ENCODE measurements at regions not wholly inside any gene's neighbourhood (a gene's known extent, or its start where the extent isn't known, plus 50 kb on each side); places are given as distances from the start of the nearest gene placed in this dataset.

GRCh38 chr10:75334720-75335119 lies 66.8 kb downstream of the ZNF503 start:
- TF ChIP-seq, protein P1, sequence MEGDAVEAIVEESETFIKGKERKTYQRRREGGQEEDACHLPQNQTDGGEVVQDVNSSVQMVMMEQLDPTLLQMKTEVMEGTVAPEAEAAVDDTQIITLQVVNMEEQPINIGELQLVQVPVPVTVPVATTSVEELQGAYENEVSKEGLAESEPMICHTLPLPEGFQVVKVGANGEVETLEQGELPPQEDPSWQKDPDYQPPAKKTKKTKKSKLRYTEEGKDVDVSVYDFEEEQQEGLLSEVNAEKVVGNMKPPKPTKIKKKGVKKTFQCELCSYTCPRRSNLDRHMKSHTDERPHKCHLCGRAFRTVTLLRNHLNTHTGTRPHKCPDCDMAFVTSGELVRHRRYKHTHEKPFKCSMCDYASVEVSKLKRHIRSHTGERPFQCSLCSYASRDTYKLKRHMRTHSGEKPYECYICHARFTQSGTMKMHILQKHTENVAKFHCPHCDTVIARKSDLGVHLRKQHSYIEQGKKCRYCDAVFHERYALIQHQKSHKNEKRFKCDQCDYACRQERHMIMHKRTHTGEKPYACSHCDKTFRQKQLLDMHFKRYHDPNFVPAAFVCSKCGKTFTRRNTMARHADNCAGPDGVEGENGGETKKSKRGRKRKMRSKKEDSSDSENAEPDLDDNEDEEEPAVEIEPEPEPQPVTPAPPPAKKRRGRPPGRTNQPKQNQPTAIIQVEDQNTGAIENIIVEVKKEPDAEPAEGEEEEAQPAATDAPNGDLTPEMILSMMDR (IDR thresholded peaks at IDR 0.05; ENCODE audit: insufficient read depth, low read length, poor library complexity, severe bottlenecking) = no peak
- DNase-seq (ENCODE audit: extremely low read depth, insufficient read length) = no peak
- Histone ChIP-seq H3K27me3 (replicated peaks; ENCODE audit: control insufficient read depth, insufficient read depth, low read length) (no peaks in the 10 kb centered on the region; the same call in 1 of the 2 replicates), H3K36me3 (ENCODE audit: control insufficient read depth, insufficient read depth, low read length) (no peaks in the 10 kb centered on the region), H3K4me3 (replicated peaks; ENCODE audit: low read depth, low read length) (no peak overlapping the region)

GRCh38 chr10:75332081-75332480 lies 69.5 kb downstream of the ZNF503 start:
- H3K27me3 ChIP-seq (replicated peaks; ENCODE audit: control insufficient read depth, insufficient read depth, low read length) = no peaks in the 10 kb centered on the region

GRCh38 chr10:75331081-75331480 lies 70.5 kb downstream of the ZNF503 start:
- no peak for DNase-seq (ENCODE audit: extremely low read depth, insufficient read length)
- H3K36me3 ChIP-seq (ENCODE audit: control insufficient read depth, insufficient read depth, low read length) = no peaks in the 10 kb centered on the region
- no peak overlapping the region for H3K4me3 ChIP-seq (replicated peaks; ENCODE audit: low read depth, low read length)
- TF ChIP-seq, protein P1 (IDR thresholded peaks at IDR 0.05; ENCODE audit: insufficient read depth, low read length, poor library complexity, severe bottlenecking) = no peak
- H3K27me3 ChIP-seq (replicated peaks; ENCODE audit: control insufficient read depth, insufficient read depth, low read length) = no peaks in the 10 kb centered on the region

More at GRCh38 chr10:75332081-75332480, 69.5 kb downstream of the ZNF503 start:
- DNase-seq (ENCODE audit: extremely low read depth, insufficient read length) = no peak
- Histone ChIP-seq H3K36me3 (ENCODE audit: control insufficient read depth, insufficient read depth, low read length) (no peaks in the 10 kb centered on the region), H3K4me3 (replicated peaks; ENCODE audit: low read depth, low read length) (no peak overlapping the region)
- TF ChIP-seq, protein P1 (IDR thresholded peaks at IDR 0.05; ENCODE audit: insufficient read depth, low read length, poor library complexity, severe bottlenecking) = no peak

GRCh38 chr10:75329190-75329745 lies 72.3 kb downstream of the ZNF503 start:
- no peak for DNase-seq (ENCODE audit: extremely low read depth, insufficient read length)
- H3K4me3 ChIP-seq (replicated peaks; ENCODE audit: low read depth, low read length) = no peak overlapping the region
- H3K36me3 ChIP-seq (ENCODE audit: control insufficient read depth, insufficient read depth, low read length) = no peaks in the 10 kb centered on the region
- H3K27me3 ChIP-seq (replicated peaks; ENCODE audit: control insufficient read depth, insufficient read depth, low read length) = no peaks in the 10 kb centered on the region
- TF ChIP-seq, protein P1 (IDR thresholded peaks at IDR 0.05; ENCODE audit: insufficient read depth, low read length, poor library complexity, severe bottlenecking) = no peak

GRCh38 chr10:75326306-75326705 lies 75.3 kb downstream of the ZNF503 start:
- no peaks in the 10 kb centered on the region for H3K36me3 ChIP-seq (ENCODE audit: control insufficient read depth, insufficient read depth, low read length)
- TF ChIP-seq, protein P1 (IDR thresholded peaks at IDR 0.05; ENCODE audit: insufficient read depth, low read length, poor library complexity, severe bottlenecking) = no peak
- DNase-seq (ENCODE audit: extremely low read depth, insufficient read length) = no peak
- H3K27me3 ChIP-seq (replicated peaks; ENCODE audit: control insufficient read depth, insufficient read depth, low read length) = no peaks in the 10 kb centered on the region
- H3K4me3 ChIP-seq (replicated peaks; ENCODE audit: low read depth, low read length) = no peak overlapping the region

DNA sequence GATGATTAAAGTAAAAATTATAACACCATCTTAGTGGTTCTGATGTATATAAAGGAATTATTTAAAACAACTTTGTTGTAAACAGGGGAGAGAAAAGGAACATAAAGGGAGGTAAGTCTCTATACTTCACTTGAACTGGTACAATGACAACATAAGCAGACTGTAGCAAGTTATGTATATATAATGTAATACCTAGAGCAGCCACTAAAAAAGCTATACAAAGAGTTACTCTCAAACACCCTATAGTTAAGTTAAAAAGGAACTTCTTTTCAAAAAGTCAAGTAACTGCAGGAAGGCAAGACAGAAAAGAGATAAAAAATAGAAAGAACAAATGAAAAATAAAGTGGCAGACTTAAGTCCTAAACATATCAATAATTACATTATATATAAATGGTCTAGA lies 82.3 kb downstream of the ZNF503 start:
- DNase-seq (ENCODE audit: extremely low read depth, insufficient read length) = no peak
- no peak overlapping the region for H3K4me3 ChIP-seq (replicated peaks; ENCODE audit: low read depth, low read length)
- TF ChIP-seq, protein P1 (IDR thresholded peaks at IDR 0.05; ENCODE audit: insufficient read depth, low read length, poor library complexity, severe bottlenecking) = no peak
- no peaks in the 10 kb centered on the region for H3K36me3 ChIP-seq (ENCODE audit: control insufficient read depth, insufficient read depth, low read length)
- H3K27me3 ChIP-seq (replicated peaks; ENCODE audit: control insufficient read depth, insufficient read depth, low read length) = no peaks in the 10 kb centered on the region

Data from GM06990 (cell line).